Head of caudate nucleus (tissue), 42 donors: ENCODE measurements at regions not wholly inside any gene's neighbourhood (a gene's known extent, or its start where the extent isn't known, plus 50 kb on each side); places are given as distances from the start of the nearest gene placed in this dataset.

Source experiments
- DNase-seq, 42 donors: peaks; one replicate each; pipeline versions ENCODE4 v3.0.0 to v3.0.0-alpha.2; 2020 to 2021; ENCODE audit warnings: mixed read lengths in 7 of 42
- intact Hi-C: fragments of 100-400 bp; cut with DNase I; formaldehyde crosslinking; loops from one replicate; pipeline ENCODE4 v1.15.0; 2022

- DNase-seq: no peak
- intact Hi-C loops: no loop called here
These were observed 88.0 kb upstream of the TNS3 start for GRCh38 chr7:47669901-47670384.

- DNase-seq: peak in 26 of 42 donors; percentile 10 to 76 (median 34)
- intact Hi-C loops: no loop called here
These were observed 87.4 kb upstream of the TNS3 start for GRCh38 chr7:47669178-47669891.

- no peak for DNase-seq
- intact Hi-C loops: no loop called here
These were observed 84.4 kb upstream of the TNS3 start for GRCh38 chr7:47666164-47666862.

GRCh38 chr7:47664650-47665195, 82.8 kb upstream of the TNS3 start:
- no peak for DNase-seq

GRCh38 chr7:47663851-47664250, 81.9 kb upstream of the TNS3 start:
- no peak for DNase-seq
- intact Hi-C loops: no loop called here

More at GRCh38 chr7:47664650-47665195, 82.8 kb upstream of the TNS3 start:
- intact Hi-C loops: no loop called here

GRCh38 chr7:47663213-47663612, 81.3 kb upstream of the TNS3 start:
- no peak for DNase-seq
- intact Hi-C loops: no loop called here

- intact Hi-C loops: no loop called here
- no peak for DNase-seq
These were observed 79.3 kb upstream of the TNS3 start for GRCh38 chr7:47661051-47661714.

- no peak for DNase-seq
- intact Hi-C loops: no loop called here
These were observed 78.0 kb upstream of the TNS3 start for GRCh38 chr7:47659664-47660462.

- no peak for DNase-seq
- intact Hi-C loops: no loop called here
These were observed 77.2 kb upstream of the TNS3 start for GRCh38 chr7:47658886-47659635.

- DNase-seq: no peak
- intact Hi-C loops: no loop called here
These were observed 75.2 kb upstream of the TNS3 start for GRCh38 chr7:47657126-47657525.

- intact Hi-C loops: no loop called here
- peak in 26 of 42 donors; percentile 20 to 69 (median 44) for DNase-seq
These were observed 72.9 kb upstream of the TNS3 start for GRCh38 chr7:47654672-47655298.

GRCh38 chr7:47653550-47654411, 71.9 kb upstream of the TNS3 start:
- intact Hi-C loops: no loop called here
- no peak for DNase-seq

- intact Hi-C loops: no loop called here
- no peak for DNase-seq
These were observed 70.7 kb upstream of the TNS3 start for GRCh38 chr7:47652591-47652990.

GRCh38 chr7:47651355-47652317, 69.7 kb upstream of the TNS3 start:
- intact Hi-C loops: no loop called here
- no peak for DNase-seq

- no peak for DNase-seq
- intact Hi-C loops: no loop called here
These were observed 68.0 kb upstream of the TNS3 start for GRCh38 chr7:47649919-47650318.
